Endothelial cell (in vitro differentiated cells): ENCODE measurements at regions not wholly inside any gene's neighbourhood (a gene's known extent, or its start where the extent isn't known, plus 50 kb on each side); places are given as distances from the start of the nearest gene placed in this dataset.

ENCODE experiments used
- DNase-seq: peaks from one replicate; pipeline ENCODE4 v3.0.0; 2021; ENCODE audit warnings: low spot score
- H3K27ac Mint-ChIP-seq: one replicate; pipeline ENCODE4 v1.8.0; 2021; ENCODE audit warnings: mixed read lengths, inconsistent platforms; ENCODE audit not compliant: unreplicated experiment
- H3K27me3 Mint-ChIP-seq: one replicate; pipeline ENCODE4 v1.8.0; 2021; ENCODE audit warnings: mild to moderate bottlenecking, moderate library complexity, mixed read lengths, inconsistent platforms; ENCODE audit not compliant: unreplicated experiment
- H3K36me3 Mint-ChIP-seq: one replicate; pipeline ENCODE4 v1.8.0; 2021; ENCODE audit warnings: mild to moderate bottlenecking, low read depth, mixed read lengths, inconsistent platforms; ENCODE audit not compliant: unreplicated experiment
- H3K4me1 Mint-ChIP-seq: one replicate; pipeline ENCODE4 v1.8.0; 2021; ENCODE audit warnings: mild to moderate bottlenecking, mixed read lengths, inconsistent platforms; ENCODE audit not compliant: unreplicated experiment
- H3K4me3 Mint-ChIP-seq: one replicate; pipeline ENCODE4 v1.8.0; 2021; ENCODE audit warnings: mild to moderate bottlenecking, mixed read lengths, inconsistent platforms; ENCODE audit not compliant: unreplicated experiment
- H3K9me3 Mint-ChIP-seq: one replicate; pipeline ENCODE4 v1.8.0; 2021; ENCODE audit warnings: mixed read lengths, inconsistent platforms; ENCODE audit not compliant: unreplicated experiment
- CTCF ChIP-seq: fragments of 200-600 bp; sonication (generic); IDR thresholded peaks from one replicate; pipeline ENCODE4 v1.5.0; 2021; ENCODE audit warnings: antibody characterized with exemption; ENCODE audit not compliant: unreplicated experiment

GRCh38 chr2:128731994-128732650 is 413.5 kb upstream of the HS6ST1 start:
- TF ChIP-seq CTCF: no peak
- no peaks in the 10 kb centered on the region for H3K36me3 Mint-ChIP-seq
- peaks cover 6% of the 10 kb centered on the region for H3K4me1 Mint-ChIP-seq
- H3K27me3 Mint-ChIP-seq: peaks cover 4% of the 10 kb centered on the region
- no peak for DNase-seq
- H3K9me3 Mint-ChIP-seq: no peaks in the 10 kb centered on the region
- no peak overlapping the region for H3K4me3 Mint-ChIP-seq
- H3K27ac Mint-ChIP-seq: no peak overlapping the region

GRCh38 chr2:128732976-128733431 is 414.3 kb upstream of the HS6ST1 start:
- Mint-ChIP-seq H3K36me3 (no peaks in the 10 kb centered on the region), H3K27ac (no peak overlapping the region), H3K27me3 (peaks cover 4% of the 10 kb centered on the region), H3K4me3 (no peak overlapping the region), H3K4me1 (peaks cover 6% of the 10 kb centered on the region), H3K9me3 (no peaks in the 10 kb centered on the region)
- DNase-seq: no peak
- no peak for TF ChIP-seq CTCF

GRCh38 chr2:128733450-128733849 is 414.8 kb upstream of the HS6ST1 start:
- no peak for TF ChIP-seq CTCF
- Mint-ChIP-seq H3K27me3 (peaks cover 4% of the 10 kb centered on the region), H3K36me3 (no peaks in the 10 kb centered on the region), H3K4me1 (peaks cover 11% of the 10 kb centered on the region), H3K4me3 (no peak overlapping the region), H3K27ac (no peak overlapping the region), H3K9me3 (no peaks in the 10 kb centered on the region)
- DNase-seq: no peak

GRCh38 chr2:128734521-128735295 is 416.0 kb upstream of the HS6ST1 start:
- peaks cover 4% of the 10 kb centered on the region for H3K27me3 Mint-ChIP-seq
- no peak for TF ChIP-seq CTCF
- H3K27ac Mint-ChIP-seq: no peak overlapping the region
- no peaks in the 10 kb centered on the region for H3K9me3 Mint-ChIP-seq
- peaks cover 13% of the 10 kb centered on the region for H3K4me1 Mint-ChIP-seq
- no peak for DNase-seq
- H3K36me3 Mint-ChIP-seq: no peaks in the 10 kb centered on the region
- no peak overlapping the region for H3K4me3 Mint-ChIP-seq
